Cardiac muscle cell (in vitro differentiated cells and primary cell): ENCODE measurements at regions not wholly inside any gene's neighbourhood (a gene's known extent, or its start where the extent isn't known, plus 50 kb on each side); places are given as distances from the start of the nearest gene placed in this dataset.

Source experiments
- DNase-seq, 2 donors: peaks; one replicate each; pipeline versions ENCODE4 v3.0.0 to v3.0.0-alpha.2; 2010 to 2017; ENCODE audit warnings: low read depth in 1 of 2, low spot score in 1 of 2
- H3K27ac ChIP-seq: fragments of 200-600 bp; sonication (generic); 2 replicates; pipeline ENCODE4 v1.5.1; 2016
- H3K27me3 ChIP-seq: fragments of 200-600 bp; sonication (generic); 2 replicates; pipeline ENCODE4 v1.6.0; 2016; ENCODE audit warnings: control low read depth
- H3K36me3 ChIP-seq: fragments of 200-600 bp; sonication (generic); 2 replicates; pipeline ENCODE4 v1.5.1; 2016; ENCODE audit warnings: control low read depth
- H3K4me1 ChIP-seq: fragments of 200-600 bp; sonication (generic); 2 replicates; pipeline ENCODE4 v1.8.1; 2017; ENCODE audit warnings: low read depth, mild to moderate bottlenecking, mixed run types
- H3K4me3 ChIP-seq: fragments of 200-600 bp; sonication (generic); 2 replicates; pipeline ENCODE4 v1.5.1; 2016; ENCODE audit warnings: mild to moderate bottlenecking
- H3K9me3 ChIP-seq: fragments of 200-600 bp; sonication (generic); 2 replicates; pipeline ENCODE4 v1.5.1; 2017; ENCODE audit warnings: low read depth, mild to moderate bottlenecking, control low read depth
- TF ChIP-seq, protein P1 (sequence below): IDR thresholded peaks from 2 replicates; pipeline ENCODE4 v1.5.1; 2012; ENCODE audit warnings: low read depth, mild to moderate bottlenecking, low read length

GRCh38 chr18:78559584-78559983, 420.0 kb upstream of the SALL3 start:
- TF ChIP-seq, protein P1, sequence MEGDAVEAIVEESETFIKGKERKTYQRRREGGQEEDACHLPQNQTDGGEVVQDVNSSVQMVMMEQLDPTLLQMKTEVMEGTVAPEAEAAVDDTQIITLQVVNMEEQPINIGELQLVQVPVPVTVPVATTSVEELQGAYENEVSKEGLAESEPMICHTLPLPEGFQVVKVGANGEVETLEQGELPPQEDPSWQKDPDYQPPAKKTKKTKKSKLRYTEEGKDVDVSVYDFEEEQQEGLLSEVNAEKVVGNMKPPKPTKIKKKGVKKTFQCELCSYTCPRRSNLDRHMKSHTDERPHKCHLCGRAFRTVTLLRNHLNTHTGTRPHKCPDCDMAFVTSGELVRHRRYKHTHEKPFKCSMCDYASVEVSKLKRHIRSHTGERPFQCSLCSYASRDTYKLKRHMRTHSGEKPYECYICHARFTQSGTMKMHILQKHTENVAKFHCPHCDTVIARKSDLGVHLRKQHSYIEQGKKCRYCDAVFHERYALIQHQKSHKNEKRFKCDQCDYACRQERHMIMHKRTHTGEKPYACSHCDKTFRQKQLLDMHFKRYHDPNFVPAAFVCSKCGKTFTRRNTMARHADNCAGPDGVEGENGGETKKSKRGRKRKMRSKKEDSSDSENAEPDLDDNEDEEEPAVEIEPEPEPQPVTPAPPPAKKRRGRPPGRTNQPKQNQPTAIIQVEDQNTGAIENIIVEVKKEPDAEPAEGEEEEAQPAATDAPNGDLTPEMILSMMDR = no peak
- Histone ChIP-seq H3K9me3 (no peaks in the 10 kb centered on the region), H3K36me3 (no peaks in the 10 kb centered on the region), H3K27me3 (no peaks in the 10 kb centered on the region), H3K27ac (no peak overlapping the region), H3K4me1 (no peaks in the 10 kb centered on the region), H3K4me3 (no peak overlapping the region)
- no peak for DNase-seq

DNA sequence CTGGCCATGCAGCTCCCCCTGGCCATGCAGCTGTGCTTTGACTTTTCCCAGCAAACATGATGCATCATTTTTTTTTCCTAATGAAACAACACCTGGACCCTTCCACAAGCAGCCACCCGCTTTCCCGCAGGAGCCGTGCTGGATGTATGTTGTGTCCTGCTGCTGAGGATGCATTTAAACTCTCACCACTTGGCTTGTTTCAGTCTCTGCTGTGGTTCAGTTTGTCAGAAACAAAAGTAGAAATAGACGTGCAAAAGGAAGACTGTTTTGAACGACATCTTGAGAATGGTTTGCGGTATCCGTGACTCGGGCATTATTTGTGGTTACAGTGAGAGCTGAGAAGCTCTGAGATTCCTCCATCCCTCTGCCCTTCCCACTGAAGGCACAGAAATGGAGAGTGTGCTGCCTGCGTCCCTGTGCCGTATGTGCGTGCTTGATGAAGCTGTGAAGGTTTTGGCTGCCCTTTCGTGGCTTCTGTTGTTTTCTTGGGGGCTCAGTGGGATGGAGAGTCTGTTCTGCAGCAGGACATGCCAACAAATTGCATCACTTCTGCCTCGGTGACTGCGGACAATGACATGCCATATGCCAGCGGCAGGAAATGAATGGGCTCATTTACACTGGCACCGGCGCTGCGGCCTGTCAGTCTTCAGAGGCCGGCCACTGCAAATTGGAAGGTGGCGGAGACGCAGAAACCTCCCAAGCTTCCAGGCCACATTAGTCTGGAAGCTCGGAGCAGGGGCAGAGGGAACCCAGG, 417.7 kb upstream of the SALL3 start:
- DNase-seq = no peak

GRCh38 chr18:78562531-78562961, 417.1 kb upstream of the SALL3 start:
- TF ChIP-seq, protein P1 = no peak
- Histone ChIP-seq H3K27ac (no peak overlapping the region), H3K4me1 (no peaks in the 10 kb centered on the region), H3K9me3 (no peaks in the 10 kb centered on the region), H3K27me3 (no peaks in the 10 kb centered on the region), H3K4me3 (no peak overlapping the region), H3K36me3 (no peaks in the 10 kb centered on the region)
- no peak for DNase-seq

More for the DNA sequence above, 417.7 kb upstream of the SALL3 start:
- Histone ChIP-seq H3K36me3 (no peaks in the 10 kb centered on the region), H3K9me3 (no peaks in the 10 kb centered on the region), H3K27ac (no peak overlapping the region), H3K4me3 (no peak overlapping the region), H3K27me3 (no peaks in the 10 kb centered on the region), H3K4me1 (no peaks in the 10 kb centered on the region)
- TF ChIP-seq, protein P1 = no peak

DNA sequence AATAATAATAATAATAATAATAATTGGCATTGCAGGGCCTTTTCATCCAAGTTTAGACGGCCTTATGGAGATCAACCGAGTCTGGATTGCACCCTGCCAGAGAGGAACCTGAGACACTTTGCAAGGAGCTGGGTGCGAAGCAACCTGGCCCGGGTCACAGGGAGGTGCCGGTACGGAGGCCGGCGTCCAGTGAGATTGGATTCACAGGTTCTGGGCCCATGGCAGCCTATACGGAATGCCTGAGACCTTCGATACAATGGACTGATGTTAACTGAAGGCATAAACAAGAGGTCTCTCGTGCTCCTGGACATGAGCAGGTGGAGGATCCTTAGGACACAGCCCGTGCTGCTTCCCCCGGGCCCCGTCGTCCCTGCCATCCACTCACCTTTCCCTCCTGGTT, 416.5 kb upstream of the SALL3 start:
- no peaks in the 10 kb centered on the region for H3K27me3 ChIP-seq
- TF ChIP-seq, protein P1 = no peak
- H3K9me3 ChIP-seq = no peaks in the 10 kb centered on the region
- no peak for DNase-seq
- no peak overlapping the region for H3K27ac ChIP-seq
- no peak overlapping the region for H3K4me3 ChIP-seq
- H3K36me3 ChIP-seq = no peaks in the 10 kb centered on the region
- no peaks in the 10 kb centered on the region for H3K4me1 ChIP-seq

DNA sequence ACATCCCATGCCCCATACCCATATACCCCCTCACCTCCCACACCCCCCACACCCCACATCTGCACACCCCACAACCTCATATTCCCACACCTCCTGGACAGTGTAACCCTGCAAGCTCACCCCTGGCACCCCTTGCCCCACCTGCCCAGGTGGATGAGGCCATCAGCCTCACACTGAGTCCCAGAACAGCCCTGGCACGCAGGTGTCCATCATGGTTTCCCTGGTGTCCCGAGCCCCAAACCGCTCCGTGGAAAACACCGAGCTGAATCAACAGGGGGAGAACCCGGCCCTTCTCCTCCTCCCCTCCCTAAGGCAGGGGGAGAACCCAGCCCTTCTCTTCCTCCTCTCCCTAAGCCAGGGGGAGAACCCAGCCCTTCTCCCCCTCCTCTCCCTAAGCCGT, 415.6 kb upstream of the SALL3 start:
- Histone ChIP-seq H3K4me1 (no peaks in the 10 kb centered on the region), H3K9me3 (no peaks in the 10 kb centered on the region), H3K27ac (no peak overlapping the region), H3K27me3 (no peaks in the 10 kb centered on the region), H3K4me3 (no peak overlapping the region), H3K36me3 (no peaks in the 10 kb centered on the region)
- DNase-seq = no peak
- TF ChIP-seq, protein P1 = no peak
